HG02763 (cell line): ENCODE measurements at regions not wholly inside any gene's neighbourhood (a gene's known extent, or its start where the extent isn't known, plus 50 kb on each side); places are given as distances from the start of the nearest gene placed in this dataset.
"Not testable (repeated sequence)": the region's sequence is repeated elsewhere in the genome, so short reads cannot be mapped to it uniquely, and the experiment has no call there.

Experiments
- ATAC-seq: cut with Tn5 transposase; IDR thresholded peaks from one replicate; pipeline ENCODE4 v1.9.1; 2021; ENCODE audit warnings: mild to moderate bottlenecking, moderate library complexity; ENCODE audit not compliant: unreplicated experiment

GRCh38 chr12:22808860-22809259, 183.9 kb downstream of the ETNK1 start:
- no peak for ATAC-seq

- no peak for ATAC-seq
These were observed 185.1 kb downstream of the ETNK1 start for GRCh38 chr12:22810036-22810435.

GRCh38 chr12:22812531-22812930, 187.6 kb downstream of the ETNK1 start:
- ATAC-seq, result no peak

DNA sequence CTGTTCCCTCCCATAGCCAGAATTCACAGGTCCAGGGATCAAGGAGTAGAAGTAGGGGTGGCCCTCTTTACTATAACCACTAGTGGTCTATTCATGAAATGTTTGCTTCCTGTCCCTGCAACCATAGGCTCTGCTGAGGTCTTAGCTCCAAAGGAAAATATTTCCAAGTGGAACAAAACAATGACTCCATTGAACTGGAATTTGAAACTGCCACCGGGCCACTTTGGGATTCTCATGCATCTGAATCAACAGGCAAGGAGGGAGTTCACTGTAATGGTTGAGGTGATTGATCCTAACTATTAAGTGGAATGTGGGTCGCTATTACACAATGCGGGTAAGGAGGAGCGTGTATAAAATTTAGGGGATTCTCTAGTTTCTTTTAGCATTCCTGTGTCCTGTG, 197.0 kb downstream of the ETNK1 start:
- ATAC-seq, result no peak

- ATAC-seq, result no peak
These were observed 201.1 kb downstream of the ETNK1 start for GRCh38 chr12:22826026-22826425.

DNA sequence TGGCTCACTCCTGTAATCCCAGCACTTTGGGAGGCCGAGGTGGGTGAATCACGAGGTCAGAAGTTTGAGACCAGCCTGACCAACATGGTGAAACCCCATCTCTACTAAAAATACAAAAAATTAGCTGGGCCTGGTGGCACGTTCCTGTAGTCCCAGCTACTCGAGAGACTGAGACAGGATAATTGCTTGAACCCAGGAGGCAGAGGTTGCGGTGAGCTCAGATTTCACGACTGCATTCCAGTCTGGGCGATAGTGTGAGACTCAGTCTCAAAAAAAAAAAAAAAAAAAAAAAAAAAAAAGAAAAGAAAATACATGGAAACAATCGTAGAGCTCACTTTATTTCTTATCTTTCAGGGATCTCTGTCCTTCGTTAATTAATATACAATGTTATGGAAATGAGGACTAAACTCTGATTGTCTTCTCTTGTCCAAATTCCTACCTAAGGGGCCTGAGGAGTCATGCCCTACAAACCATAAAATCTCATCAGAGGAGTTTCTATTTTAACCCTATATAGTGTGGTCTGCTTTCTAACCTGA, 201.5 kb downstream of the ETNK1 start:
- not testable (repeated sequence) for ATAC-seq

- no peak for ATAC-seq
These were observed 203.1 kb downstream of the ETNK1 start for GRCh38 chr12:22828066-22828465.

DNA sequence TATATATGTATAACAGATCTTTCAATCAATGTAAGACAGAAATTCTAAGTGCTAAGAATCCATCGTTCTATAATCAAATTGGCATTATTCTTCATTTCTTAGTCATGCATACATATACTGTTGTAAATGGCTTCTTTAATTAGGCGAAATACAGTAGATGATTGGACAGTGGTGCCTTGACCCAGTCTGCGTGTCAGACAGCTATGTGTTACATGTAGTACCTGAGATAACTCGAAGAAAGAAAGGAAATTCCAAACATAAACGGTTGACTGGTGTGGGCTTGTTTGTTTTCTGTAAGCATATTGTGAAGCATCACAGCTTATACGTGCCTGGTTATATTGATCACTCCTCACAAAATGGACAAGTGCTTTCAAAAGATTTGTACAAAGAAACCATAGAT, 210.5 kb downstream of the ETNK1 start:
- ATAC-seq, result no peak

DNA sequence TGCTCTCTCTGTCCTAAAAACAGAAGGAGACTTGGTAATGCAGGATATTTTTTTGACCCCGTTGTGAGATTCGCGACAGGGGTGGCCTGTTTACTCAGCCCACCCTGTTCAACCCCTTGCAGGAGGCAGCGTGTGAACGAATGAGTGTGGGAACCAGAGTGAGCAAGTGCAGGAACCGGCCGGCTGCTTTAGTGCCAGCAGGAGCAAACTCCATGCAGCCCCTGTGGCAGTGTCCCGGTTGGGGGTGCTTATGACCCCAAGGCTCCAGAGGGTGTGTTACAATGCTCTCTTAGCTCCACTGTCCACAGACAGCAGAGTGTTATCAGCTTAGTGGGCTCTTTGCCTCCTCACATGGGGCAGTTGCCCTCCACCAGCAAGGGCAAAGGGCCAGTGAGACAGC, 225.2 kb downstream of the ETNK1 start:
- ATAC-seq, result no peak

DNA sequence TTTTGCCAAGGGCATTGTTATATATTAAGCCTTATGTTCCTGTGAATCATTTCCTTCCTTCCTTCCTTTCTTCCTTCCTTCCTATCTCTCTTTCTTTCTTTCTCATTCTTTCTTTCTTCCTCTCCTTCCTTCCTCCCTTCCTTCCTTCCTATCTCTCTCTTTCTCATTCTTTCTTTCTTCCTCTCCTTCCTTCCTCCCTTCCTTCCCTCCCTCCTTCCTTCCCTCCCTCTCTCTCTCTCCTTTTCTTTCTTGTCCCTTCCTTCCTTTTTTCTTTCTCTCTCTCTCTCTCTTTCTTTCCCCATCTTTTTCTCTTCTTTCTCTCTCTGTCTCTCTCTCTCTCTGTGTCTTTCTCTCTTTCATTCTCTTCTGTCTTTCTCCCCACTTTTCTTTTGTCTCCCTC, 226.6 kb downstream of the ETNK1 start:
- ATAC-seq, result no peak

DNA sequence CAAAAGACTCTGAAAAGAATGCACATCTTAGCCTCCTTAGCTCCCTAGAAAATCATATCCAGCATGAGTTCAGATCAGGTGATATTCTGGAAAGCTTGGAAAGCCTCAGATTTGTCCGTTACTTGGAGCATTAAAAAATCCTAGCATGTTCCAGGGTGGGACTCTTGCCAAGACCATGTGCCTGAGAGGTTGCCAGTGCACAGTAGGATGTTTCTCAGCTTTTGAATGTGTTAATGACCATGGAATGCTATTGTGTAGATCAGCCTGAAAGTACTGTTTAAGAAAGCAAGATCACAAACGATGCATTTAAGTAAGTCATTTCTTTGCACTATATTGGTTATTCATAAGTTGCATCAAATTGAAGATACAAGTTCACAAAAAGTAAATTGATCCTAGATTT, 230.5 kb downstream of the ETNK1 start:
- ATAC-seq, result no peak

GRCh38 chr12:22856178-22856577, 231.2 kb downstream of the ETNK1 start:
- no peak for ATAC-seq

DNA sequence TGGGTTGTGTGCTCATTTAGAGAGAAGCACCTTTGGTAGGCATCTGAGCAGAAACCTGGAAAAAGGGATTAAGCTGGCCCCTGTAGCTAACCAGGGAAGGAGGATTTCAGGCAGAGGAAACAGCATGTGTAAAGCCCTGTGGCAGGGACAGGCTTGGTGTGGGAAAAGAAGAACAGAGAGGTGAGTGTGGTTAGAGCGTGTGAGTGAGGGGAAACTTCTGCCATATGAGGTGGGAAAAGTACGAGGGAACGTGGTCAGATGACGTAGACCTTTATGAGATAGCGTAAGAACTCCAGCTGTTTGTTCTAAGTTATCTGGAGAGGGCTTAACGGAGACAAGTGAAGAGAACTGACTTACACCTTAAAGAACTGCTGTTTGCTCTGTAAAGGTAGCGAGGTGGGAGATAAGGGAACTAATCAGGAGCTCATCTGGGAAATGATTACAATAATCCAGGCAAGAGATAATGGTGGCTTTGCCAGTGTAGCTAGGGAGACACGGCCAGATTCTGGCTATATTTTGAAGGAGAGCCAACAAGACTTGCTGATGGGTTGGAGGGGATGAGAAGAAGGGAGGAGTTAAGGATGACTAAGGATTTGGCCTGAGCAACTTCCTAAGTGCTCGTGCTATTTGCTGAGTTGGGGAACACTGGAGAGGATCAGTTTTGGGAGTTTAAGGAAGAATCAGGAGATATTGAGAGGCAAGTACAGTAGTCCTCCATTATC, 234.0 kb downstream of the ETNK1 start:
- ATAC-seq, result no peak

DNA sequence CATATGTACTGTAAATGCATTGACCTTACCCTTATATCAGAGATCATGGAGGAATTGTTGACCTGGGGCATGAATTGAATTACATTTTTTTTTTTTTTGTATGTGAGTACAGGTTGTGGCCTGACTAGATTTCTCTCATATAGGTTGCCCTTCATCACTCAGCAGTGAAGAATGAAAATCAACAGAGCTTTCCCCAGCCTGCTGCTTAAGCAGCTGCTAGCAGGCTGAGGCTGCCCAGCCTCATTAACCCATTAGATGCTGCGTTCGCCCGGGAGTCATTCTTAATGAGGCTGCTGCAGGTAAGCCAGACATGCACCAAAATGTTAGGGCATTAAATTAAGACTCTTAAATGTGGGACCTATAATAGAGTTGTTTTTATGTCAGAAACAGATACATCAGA, 236.0 kb downstream of the ETNK1 start:
- no peak for ATAC-seq

DNA sequence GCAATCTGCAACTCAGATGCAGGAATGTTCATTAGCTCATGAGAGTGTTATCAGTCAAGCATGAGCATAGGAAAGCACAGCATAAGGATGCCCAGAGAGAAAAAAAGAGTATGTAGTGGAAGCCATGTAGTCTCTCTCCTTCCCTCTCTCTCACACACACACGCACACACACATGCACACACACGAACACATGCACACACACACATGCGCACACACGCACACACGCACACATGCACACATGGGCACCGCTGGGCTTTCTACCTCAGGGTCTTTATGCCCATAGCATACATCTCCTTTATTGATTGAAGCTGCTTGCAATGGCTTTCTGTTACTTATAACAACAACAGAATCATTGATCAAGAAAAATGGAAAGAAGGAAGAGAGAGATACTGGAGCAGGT, 240.9 kb downstream of the ETNK1 start:
- ATAC-seq, result no peak

DNA sequence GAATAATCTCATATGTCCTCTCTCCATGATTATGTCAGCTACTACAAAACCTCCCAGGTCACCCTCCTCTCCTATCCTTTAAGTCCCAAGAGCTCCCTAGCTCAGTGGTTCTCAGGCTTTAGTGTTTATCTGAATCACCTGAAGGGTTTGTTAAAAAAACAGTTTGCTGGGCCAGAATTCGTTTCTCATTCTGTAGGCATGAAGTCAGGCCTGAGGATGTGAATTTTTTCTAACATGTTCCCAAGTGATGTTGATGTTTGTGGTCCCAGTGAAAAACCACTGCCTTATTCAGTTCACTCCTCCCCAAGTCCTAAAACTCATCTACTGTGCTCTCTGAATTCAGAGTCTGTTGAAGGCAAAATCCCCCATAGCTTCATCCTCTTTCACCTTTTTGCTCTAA, 241.4 kb downstream of the ETNK1 start:
- no peak for ATAC-seq

DNA sequence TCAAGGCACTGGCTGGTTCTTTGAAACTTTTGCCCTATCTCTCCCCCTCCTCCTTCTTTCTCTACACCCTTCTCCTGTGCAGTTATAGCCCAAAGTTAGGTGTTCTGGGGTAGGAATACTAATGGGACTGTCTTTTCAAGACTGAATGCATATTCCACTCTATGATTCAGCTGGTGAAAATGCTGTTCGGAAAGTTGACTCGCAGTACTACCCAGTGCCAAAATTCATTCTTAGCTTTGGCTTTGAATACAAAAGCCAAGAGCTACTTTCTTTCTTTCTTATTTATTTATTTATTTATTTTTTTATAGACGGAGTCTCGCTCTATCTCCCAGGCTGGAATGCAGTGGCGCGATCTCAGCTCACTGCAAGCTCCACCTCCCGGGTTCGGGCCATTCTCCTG, 249.2 kb downstream of the ETNK1 start:
- ATAC-seq, result no peak

GRCh38 chr12:22876262-22876661, 251.3 kb downstream of the ETNK1 start:
- no peak for ATAC-seq

DNA sequence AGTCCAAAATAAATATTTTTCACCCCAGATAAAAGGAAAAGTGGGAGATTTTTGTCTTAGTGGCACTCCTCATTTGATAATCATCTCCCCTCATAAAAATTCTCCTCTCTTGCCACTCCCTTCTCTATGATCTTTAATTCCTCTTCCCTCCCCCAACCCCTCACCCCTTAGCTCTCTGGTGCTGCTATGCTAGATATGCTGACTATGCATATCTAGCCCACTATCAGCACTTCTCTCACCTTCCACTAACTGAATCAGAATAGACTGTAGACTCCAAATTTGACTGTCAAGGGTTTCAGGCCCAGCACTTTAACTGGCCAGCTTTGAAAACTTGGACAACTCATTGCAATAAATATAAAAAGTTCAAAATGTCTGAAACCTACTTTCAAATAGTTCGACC, 254.2 kb downstream of the ETNK1 start:
- no peak for ATAC-seq

DNA sequence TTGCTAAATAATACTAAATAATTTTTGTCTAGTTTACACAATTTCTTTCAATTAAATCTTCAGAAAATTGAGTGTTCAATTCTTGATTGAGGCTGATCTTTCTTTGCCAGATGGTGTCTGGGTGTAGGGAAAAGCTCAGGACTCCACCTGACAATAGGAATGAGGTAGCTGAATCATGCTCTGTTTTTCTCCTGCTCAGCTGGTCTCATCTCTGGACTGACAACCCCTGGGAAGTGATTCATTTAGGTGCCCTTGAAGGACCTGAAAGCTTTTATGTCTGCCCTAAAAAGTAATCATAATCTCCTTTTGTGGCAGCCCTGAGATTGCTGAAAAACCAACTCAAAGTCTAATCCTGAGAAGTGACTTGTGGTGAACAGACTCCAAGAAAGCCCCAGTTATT, 255.4 kb downstream of the ETNK1 start:
- ATAC-seq, result no peak

- ATAC-seq, result no peak
These were observed 255.8 kb downstream of the ETNK1 start for GRCh38 chr12:22880807-22881206.

DNA sequence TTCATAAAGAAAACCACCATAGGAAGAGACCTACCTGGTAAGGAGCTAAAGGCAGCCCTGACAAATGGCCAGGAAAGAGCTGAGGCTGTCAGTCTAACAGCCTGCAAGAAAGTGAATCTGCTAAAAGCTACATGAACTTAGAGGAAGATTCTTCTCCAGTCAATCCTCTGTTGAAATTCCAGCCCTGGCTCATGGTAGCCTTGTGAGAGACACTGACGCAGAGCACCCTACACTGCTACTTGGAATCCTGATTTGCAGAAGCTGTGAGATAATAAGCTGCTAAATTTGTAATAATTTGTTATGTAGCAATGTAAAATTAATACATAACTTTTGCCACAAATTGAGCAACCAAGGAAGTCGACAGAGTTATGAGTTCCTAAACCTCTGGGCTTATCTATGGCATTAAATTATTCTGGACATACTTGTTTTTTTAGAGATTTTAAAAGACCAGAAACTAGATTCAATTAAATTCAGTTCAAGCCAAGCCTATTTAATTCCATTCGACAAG, 257.0 kb downstream of the ETNK1 start:
- no peak for ATAC-seq

GRCh38 chr12:22882559-22882958, 257.6 kb downstream of the ETNK1 start:
- ATAC-seq, result no peak
